Activated naive CD4-positive, alpha-beta T cell treated with anti-CD3 and anti-CD28 coated beads for 36 hours (primary cell): ENCODE measurements at regions not wholly inside any gene's neighbourhood (a gene's known extent, or its start where the extent isn't known, plus 50 kb on each side); places are given as distances from the start of the nearest gene placed in this dataset.
"Not testable (repeated sequence)": the region's sequence is repeated elsewhere in the genome, so short reads cannot be mapped to it uniquely, and the experiment has no call there.

Source experiments
- CTCF ChIA-PET: fragments of 350-600 bp; sonication (Branson Sonifier 250); formaldehyde crosslinking; loops from one replicate; lab custom pipeline; 2021; ENCODE audit warnings: antibody characterized with exemption; lab: Charles Lee
- DNase-seq: peaks from one replicate; pipeline ENCODE4 v3.0.0-alpha.2; 2020
- H3K27ac Mint-ChIP-seq: one replicate; pipeline ENCODE4 v1.8.0; 2021; ENCODE audit warnings: mild to moderate bottlenecking, mixed read lengths
- H3K27me3 Mint-ChIP-seq: one replicate; pipeline ENCODE4 v1.8.0; 2021; ENCODE audit warnings: low read depth, mixed read lengths
- H3K36me3 Mint-ChIP-seq: one replicate; pipeline ENCODE4 v1.8.0; 2021; ENCODE audit warnings: low read depth, mixed read lengths
- H3K4me1 Mint-ChIP-seq: one replicate; pipeline ENCODE4 v1.8.0; 2021; ENCODE audit warnings: low read depth, mixed read lengths
- H3K4me3 Mint-ChIP-seq: one replicate; pipeline ENCODE4 v1.8.0; 2021; ENCODE audit warnings: mild to moderate bottlenecking, moderate library complexity, mixed read lengths
- H3K9me3 Mint-ChIP-seq: one replicate; pipeline ENCODE4 v1.8.0; 2021; ENCODE audit warnings: mixed read lengths
- intact Hi-C: fragments of 100-400 bp; cut with micrococcal nuclease; formaldehyde crosslinking; loops from one replicate; pipeline ENCODE4 v1.15.1; 2023

DNA sequence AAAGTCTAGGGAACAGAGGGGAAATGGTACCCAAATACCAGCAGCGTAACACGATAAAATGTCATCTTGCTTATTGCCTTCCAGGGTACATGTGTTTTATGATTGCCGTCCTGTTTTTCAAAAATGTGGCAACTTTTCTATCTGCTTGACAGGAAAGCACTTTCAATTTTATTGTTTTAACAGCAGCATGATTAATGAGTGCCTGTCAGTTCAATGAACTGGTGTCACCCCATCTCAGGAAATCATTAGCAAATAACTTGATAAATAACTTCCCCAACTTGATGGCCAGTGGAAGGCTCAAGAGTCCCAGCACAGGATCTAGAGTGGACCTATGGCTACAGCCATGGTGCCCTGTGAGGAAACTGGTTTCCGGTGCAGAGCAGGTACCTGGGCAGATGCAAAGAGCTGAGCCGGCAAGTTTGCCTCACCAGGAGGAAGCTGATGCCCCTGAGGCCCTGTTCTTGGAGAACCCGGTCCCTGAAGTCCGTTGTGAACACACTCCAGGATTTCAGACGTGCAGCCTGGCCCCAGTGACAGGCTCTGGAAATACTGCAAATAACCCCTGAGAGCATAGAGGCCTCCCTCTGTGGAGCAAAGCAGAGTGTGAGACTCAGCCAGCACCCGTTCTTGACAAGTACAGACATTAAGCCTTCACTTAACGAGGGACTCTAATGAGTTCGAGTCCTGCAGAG lies 173.5 kb upstream of the SFSWAP start:
- H3K4me3 Mint-ChIP-seq, result no peak overlapping the region
- H3K27me3 Mint-ChIP-seq, result no peaks in the 10 kb centered on the region
- H3K9me3 Mint-ChIP-seq, result peaks cover 2% of the 10 kb centered on the region
- H3K4me1 Mint-ChIP-seq, result peaks cover 13% of the 10 kb centered on the region
- intact Hi-C loops, result no loop called here
- CTCF ChIA-PET, result no interaction called here
- no peak for DNase-seq
- no peak overlapping the region for H3K27ac Mint-ChIP-seq
- H3K36me3 Mint-ChIP-seq, result no peaks in the 10 kb centered on the region

DNA sequence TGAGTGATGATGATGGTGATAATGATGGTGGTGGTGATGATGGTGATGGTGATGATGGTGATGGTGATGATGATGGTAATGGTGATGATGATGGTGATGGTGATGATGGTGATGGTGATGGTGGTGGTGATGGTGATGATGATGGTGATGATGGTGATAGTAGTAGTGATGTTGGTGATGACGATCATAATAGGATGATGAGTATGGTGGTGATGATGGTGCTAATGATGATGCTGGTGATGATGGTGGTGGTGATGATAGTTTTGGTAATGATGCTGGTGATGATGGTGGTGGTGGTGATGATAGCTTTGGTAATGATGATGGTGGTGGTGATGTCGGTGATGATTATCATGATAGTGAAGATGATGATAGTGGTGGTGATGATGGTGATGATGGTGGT lies 171.5 kb upstream of the SFSWAP start:
- DNase-seq, result no peak
- H3K27ac Mint-ChIP-seq, result no peak overlapping the region
- H3K9me3 Mint-ChIP-seq, result peaks cover 2% of the 10 kb centered on the region
- H3K4me3 Mint-ChIP-seq, result no peak overlapping the region
- H3K36me3 Mint-ChIP-seq, result no peaks in the 10 kb centered on the region
- intact Hi-C loops, result no loop called here
- H3K27me3 Mint-ChIP-seq, result no peaks in the 10 kb centered on the region
- CTCF ChIA-PET, result interaction anchor here (0.7 kb wide), 1 partner anchor 1767 kb away, joined by 3 read pairs; no protein-coding TSS in a partner anchor
- peaks cover 13% of the 10 kb centered on the region for H3K4me1 Mint-ChIP-seq

GRCh38 chr12:131540138-131540623 lies 170.7 kb upstream of the SFSWAP start:
- intact Hi-C loops, result no loop called here
- peaks cover 13% of the 10 kb centered on the region for H3K4me1 Mint-ChIP-seq
- peaks cover 2% of the 10 kb centered on the region for H3K9me3 Mint-ChIP-seq
- H3K27ac Mint-ChIP-seq, result no peak overlapping the region
- H3K27me3 Mint-ChIP-seq, result no peaks in the 10 kb centered on the region
- no peak for DNase-seq
- no peak overlapping the region for H3K4me3 Mint-ChIP-seq
- no peaks in the 10 kb centered on the region for H3K36me3 Mint-ChIP-seq
- CTCF ChIA-PET, result no interaction called here

- H3K36me3 Mint-ChIP-seq, intact Hi-C loops, DNase-seq, H3K4me3 Mint-ChIP-seq, CTCF ChIA-PET, H3K27me3 Mint-ChIP-seq, H3K9me3 Mint-ChIP-seq, H3K27ac Mint-ChIP-seq: not testable (repeated sequence)
- H3K4me1 Mint-ChIP-seq, result peaks cover 10% of the 10 kb centered on the region
These were observed 169.4 kb upstream of the SFSWAP start for GRCh38 chr12:131541512-131541911.

DNA sequence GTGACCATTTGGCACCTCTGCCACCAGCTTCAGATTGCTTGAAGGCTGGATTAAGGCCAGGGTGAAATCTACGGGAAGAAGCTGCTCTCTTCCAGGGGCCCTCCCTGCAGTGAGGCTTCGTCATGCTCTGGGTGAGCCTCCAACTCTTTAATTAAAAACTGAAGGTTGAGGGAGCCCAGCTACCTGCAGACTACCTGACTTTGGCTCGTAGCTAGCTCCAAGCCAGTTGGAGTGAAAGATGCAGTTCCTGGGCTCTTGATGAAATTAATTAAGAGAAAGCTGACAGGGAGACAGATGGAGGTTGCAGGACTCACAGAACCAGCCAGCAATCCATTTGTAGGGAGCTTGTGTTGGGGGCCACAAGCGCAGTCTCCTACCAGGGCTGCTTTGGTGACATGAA lies 168.5 kb upstream of the SFSWAP start:
- no peak for DNase-seq
- CTCF ChIA-PET, result no interaction called here

DNA sequence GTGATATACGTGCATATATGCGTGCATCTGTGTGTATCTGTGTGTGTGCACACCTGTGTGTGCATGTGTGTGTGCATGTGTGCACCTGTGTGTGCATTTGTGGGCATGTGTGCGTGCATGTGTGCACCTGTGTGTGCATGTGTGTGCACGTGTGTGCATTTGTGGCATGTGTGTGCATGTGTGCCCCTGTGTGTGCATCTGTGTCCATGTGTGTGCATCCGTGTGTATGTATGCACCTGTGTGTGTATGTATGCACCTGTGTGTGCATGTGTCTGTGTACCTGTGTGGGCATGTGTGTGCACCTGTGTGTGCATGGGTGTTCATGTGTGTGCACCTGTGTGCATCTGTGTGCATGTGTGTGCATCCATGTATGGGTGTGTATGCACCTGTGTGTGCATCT lies 167.8 kb upstream of the SFSWAP start:
- DNase-seq, result no peak
- intact Hi-C loops, result no loop called here
- Mint-ChIP-seq H3K36me3 (no peaks in the 10 kb centered on the region), H3K9me3 (peaks cover 2% of the 10 kb centered on the region), H3K27ac (no peak overlapping the region), H3K4me3 (no peak overlapping the region), H3K4me1 (peaks cover 2% of the 10 kb centered on the region), H3K27me3 (no peaks in the 10 kb centered on the region)
- CTCF ChIA-PET, result no interaction called here

More for the DNA sequence above, 168.5 kb upstream of the SFSWAP start:
- no peaks in the 10 kb centered on the region for H3K36me3 Mint-ChIP-seq
- intact Hi-C loops, result no loop called here
- no peak overlapping the region for H3K27ac Mint-ChIP-seq
- H3K4me3 Mint-ChIP-seq, result no peak overlapping the region
- no peaks in the 10 kb centered on the region for H3K27me3 Mint-ChIP-seq
- peaks cover 3% of the 10 kb centered on the region for H3K4me1 Mint-ChIP-seq
- H3K9me3 Mint-ChIP-seq, result peaks cover 2% of the 10 kb centered on the region

- Mint-ChIP-seq H3K4me3 (no peak overlapping the region), H3K27ac (no peak overlapping the region), H3K4me1 (no peaks in the 10 kb centered on the region), H3K27me3 (no peaks in the 10 kb centered on the region), H3K36me3 (no peaks in the 10 kb centered on the region), H3K9me3 (no peaks in the 10 kb centered on the region)
- CTCF ChIA-PET, result no interaction called here
- intact Hi-C loops, result no loop called here
- no peak for DNase-seq
These were observed 163.3 kb upstream of the SFSWAP start for GRCh38 chr12:131547555-131547954.

DNA sequence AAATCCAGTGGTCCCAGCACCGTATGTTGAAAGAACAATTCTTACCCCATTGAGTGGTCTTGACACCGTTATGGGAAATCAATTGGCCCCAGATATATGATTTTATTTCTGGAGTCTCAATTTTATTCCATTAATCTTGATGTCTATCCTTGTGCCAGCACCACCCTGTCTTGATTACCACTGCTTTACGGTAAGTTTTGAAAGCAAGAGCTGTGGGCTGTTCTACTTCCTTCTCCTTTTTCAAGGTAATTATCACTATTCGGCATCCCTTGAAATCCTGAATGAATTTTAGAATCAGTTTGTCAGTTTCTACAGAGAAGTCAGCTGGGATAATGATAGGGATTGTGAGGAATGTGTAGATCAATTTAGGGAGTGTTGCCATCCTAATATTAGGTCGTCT lies 160.8 kb upstream of the SFSWAP start:
- intact Hi-C loops, result no loop called here
- no peaks in the 10 kb centered on the region for H3K4me1 Mint-ChIP-seq

GRCh38 chr12:131551675-131552491 lies 159.0 kb upstream of the SFSWAP start:
- H3K4me1 Mint-ChIP-seq, result no peaks in the 10 kb centered on the region
- intact Hi-C loops, result no loop called here
- no peak overlapping the region for H3K4me3 Mint-ChIP-seq
- CTCF ChIA-PET, result no interaction called here
- H3K9me3 Mint-ChIP-seq, result no peaks in the 10 kb centered on the region
- no peaks in the 10 kb centered on the region for H3K27me3 Mint-ChIP-seq
- no peak for DNase-seq
- no peaks in the 10 kb centered on the region for H3K36me3 Mint-ChIP-seq
- no peak overlapping the region for H3K27ac Mint-ChIP-seq

More for the DNA sequence above, 160.8 kb upstream of the SFSWAP start:
- H3K9me3 Mint-ChIP-seq, result no peaks in the 10 kb centered on the region
- no peaks in the 10 kb centered on the region for H3K36me3 Mint-ChIP-seq
- CTCF ChIA-PET, result no interaction called here
- H3K4me3 Mint-ChIP-seq, result no peak overlapping the region
- H3K27ac Mint-ChIP-seq, result no peak overlapping the region
- DNase-seq, result no peak
- H3K27me3 Mint-ChIP-seq, result no peaks in the 10 kb centered on the region

- CTCF ChIA-PET, result interaction anchor here (0.7 kb wide), 1 partner anchor 1291 kb away, joined by 3 read pairs; no protein-coding TSS in a partner anchor
These were observed 158.4 kb upstream of the SFSWAP start for GRCh38 chr12:131552492-131552863.

DNA sequence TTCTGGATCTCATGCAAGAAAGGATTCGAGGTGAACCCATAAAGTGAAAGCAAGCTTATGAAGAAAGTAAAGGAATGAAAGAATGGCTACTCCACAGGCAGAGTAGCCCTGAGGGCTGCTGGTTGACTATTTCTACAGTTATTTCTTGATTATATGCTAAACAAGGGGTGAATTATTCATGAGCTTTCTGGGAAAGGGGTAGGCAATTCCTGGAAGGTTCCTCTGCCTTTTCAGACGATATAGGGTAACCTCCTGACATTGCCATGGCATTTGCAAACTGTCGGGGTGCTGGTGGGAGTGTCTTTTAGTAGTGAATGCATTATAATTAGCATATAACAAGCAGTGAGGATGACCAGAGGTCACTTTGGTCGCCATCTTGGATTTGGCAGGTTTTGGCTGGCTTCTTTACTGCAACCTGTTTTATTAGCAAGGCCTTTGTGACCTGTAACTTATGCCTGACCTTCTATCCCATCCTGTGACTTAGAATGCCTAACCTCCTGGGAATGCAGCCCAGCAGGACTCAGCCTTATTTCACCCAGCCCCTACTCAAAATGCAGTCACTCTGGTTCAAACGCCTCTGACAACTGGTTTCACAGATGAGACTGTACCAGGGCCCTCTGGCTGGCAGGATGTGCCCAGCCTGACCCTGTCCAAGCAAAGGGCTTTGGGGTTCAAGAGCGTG lies 157.7 kb upstream of the SFSWAP start:
- H3K36me3 Mint-ChIP-seq, result no peaks in the 10 kb centered on the region
- intact Hi-C loops, result no loop called here
- no peak for DNase-seq
- CTCF ChIA-PET, result interaction anchor here (0.7 kb wide), 1 partner anchor 1292 kb away, joined by 3 read pairs; no protein-coding TSS in a partner anchor
- no peaks in the 10 kb centered on the region for H3K9me3 Mint-ChIP-seq
- no peaks in the 10 kb centered on the region for H3K4me1 Mint-ChIP-seq
- no peaks in the 10 kb centered on the region for H3K27me3 Mint-ChIP-seq
- H3K4me3 Mint-ChIP-seq, result no peak overlapping the region
- H3K27ac Mint-ChIP-seq, result no peak overlapping the region

More at GRCh38 chr12:131552492-131552863, 158.4 kb upstream of the SFSWAP start:
- Mint-ChIP-seq H3K9me3 (no peaks in the 10 kb centered on the region), H3K27me3 (no peaks in the 10 kb centered on the region), H3K36me3 (no peaks in the 10 kb centered on the region), H3K4me1 (no peaks in the 10 kb centered on the region), H3K27ac (no peak overlapping the region), H3K4me3 (no peak overlapping the region)
- intact Hi-C loops, result no loop called here
- no peak for DNase-seq

GRCh38 chr12:131555197-131555846 lies 155.6 kb upstream of the SFSWAP start:
- Mint-ChIP-seq H3K27me3 (no peaks in the 10 kb centered on the region), H3K4me1 (no peaks in the 10 kb centered on the region), H3K4me3 (no peak overlapping the region), H3K36me3 (no peaks in the 10 kb centered on the region), H3K27ac (no peak overlapping the region), H3K9me3 (no peaks in the 10 kb centered on the region)
- intact Hi-C loops, result no loop called here
- DNase-seq, result no peak
- CTCF ChIA-PET, result no interaction called here
